BJ (cell line): ENCODE measurements at regions not wholly inside any gene's neighbourhood (a gene's known extent, or its start where the extent isn't known, plus 50 kb on each side); places are given as distances from the start of the nearest gene placed in this dataset.

Experiments
- CTCF ChIA-PET: fragments of 350-600 bp; formaldehyde crosslinking; extraction: SDS; loops from one replicate; lab custom pipeline; 2021; ENCODE audit warnings: antibody characterized with exemption, inconsistent platforms; lab: Yijun Ruan, JAX
- POLR2A ChIA-PET: fragments of 300-600 bp; sonication (Branson Sonifier 250); formaldehyde crosslinking; extraction: SDS; loops from one replicate; lab custom pipeline; 2021; ENCODE audit warnings: antibody characterized with exemption; lab: Charles Lee
- DNase-seq: peaks from one replicate; pipeline ENCODE4 v3.0.0-alpha.2; 2011; ENCODE audit warnings: low read depth
- H3K27me3 ChIP-seq: 2 replicates; pipeline ENCODE4 v1.6.0; 2011; ENCODE audit warnings: low read length; ENCODE audit not compliant: control insufficient read depth, insufficient read depth
- H3K36me3 ChIP-seq: 2 replicates; pipeline ENCODE4 v1.5.1; 2011; ENCODE audit warnings: low read length; ENCODE audit not compliant: control insufficient read depth, insufficient read depth
- H3K4me3 ChIP-seq: 2 replicates; pipeline ENCODE4 v1.5.1; 2011; ENCODE audit warnings: low read depth, mild to moderate bottlenecking, control low read depth, low read length
- CTCF ChIP-seq: IDR thresholded peaks from 2 replicates; pipeline ENCODE4 v1.5.1; 2011; ENCODE audit warnings: low read depth, mild to moderate bottlenecking, control low read depth, inconsistent platforms, low read length, moderate library complexity; ENCODE audit not compliant: insufficient read depth

GRCh38 chr4:182091128-182091527 lies 152.1 kb upstream of the TENM3 start:
- CTCF ChIA-PET, result interaction anchor here (1.0 kb wide), 1 partner anchor 9 kb away, joined by 3 read pairs; no protein-coding TSS in a partner anchor
- Histone ChIP-seq H3K27me3 (no peaks in the 10 kb centered on the region), H3K36me3 (no peaks in the 10 kb centered on the region), H3K4me3 (no peak overlapping the region)
- DNase-seq, result no peak
- no peak for TF ChIP-seq CTCF
- POLR2A ChIA-PET, result no interaction called here

DNA sequence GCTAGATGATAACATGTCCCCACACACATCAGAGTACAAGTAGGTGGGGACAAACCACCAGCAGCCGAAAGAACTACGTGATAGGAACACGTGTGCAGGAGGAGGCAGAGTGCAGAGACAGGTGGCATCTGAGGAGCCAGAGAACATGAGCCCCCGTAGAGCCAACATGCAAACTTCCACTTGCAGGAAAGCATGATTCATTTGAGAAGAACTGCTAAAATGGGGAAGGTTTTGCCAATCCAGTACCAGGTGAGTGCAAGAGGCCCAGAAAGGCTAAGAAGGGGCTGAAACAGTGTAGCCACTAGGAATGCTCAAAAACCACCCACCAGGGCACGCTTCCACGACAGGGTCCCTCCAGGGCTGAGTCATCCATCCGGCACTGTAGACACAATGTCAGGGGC lies 149.8 kb upstream of the TENM3 start:
- DNase-seq, result no peak
- Histone ChIP-seq H3K27me3 (no peaks in the 10 kb centered on the region), H3K36me3 (no peaks in the 10 kb centered on the region), H3K4me3 (no peak overlapping the region)
- ChIA-PET CTCF (no interaction called here), POLR2A (no interaction called here)
- no peak for TF ChIP-seq CTCF

GRCh38 chr4:182093935-182094334 lies 149.3 kb upstream of the TENM3 start:
- H3K4me3 ChIP-seq, result no peak overlapping the region
- TF ChIP-seq CTCF, result no peak
- DNase-seq, result no peak
- no peaks in the 10 kb centered on the region for H3K27me3 ChIP-seq
- ChIA-PET POLR2A (no interaction called here), CTCF (no interaction called here)
- no peaks in the 10 kb centered on the region for H3K36me3 ChIP-seq

- no peaks in the 10 kb centered on the region for H3K27me3 ChIP-seq
- no peak for TF ChIP-seq CTCF
- DNase-seq, result no peak
- no peak overlapping the region for H3K4me3 ChIP-seq
- ChIA-PET CTCF (no interaction called here), POLR2A (no interaction called here)
- H3K36me3 ChIP-seq, result no peaks in the 10 kb centered on the region
Observed at GRCh38 chr4:182101618-182102017, 141.6 kb upstream of the TENM3 start.

DNA sequence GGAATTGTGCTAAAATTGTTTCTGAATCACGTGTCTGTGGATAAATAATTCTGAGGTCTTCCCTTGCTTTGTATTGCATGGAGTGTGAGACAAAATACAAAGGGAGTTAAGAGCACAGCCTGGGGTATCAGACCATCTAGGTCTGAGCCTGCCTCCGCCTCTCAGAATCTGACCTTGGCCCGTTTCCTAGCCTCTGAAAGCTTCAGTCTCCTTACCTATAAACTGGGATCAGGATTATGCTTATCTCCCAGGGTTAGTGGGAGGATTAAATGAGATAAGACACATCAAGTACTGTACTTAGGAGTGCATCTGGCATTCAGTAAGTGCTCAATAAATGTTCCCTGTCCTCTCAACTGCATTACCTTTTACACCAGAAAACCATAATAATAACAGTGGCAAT lies 140.6 kb upstream of the TENM3 start:
- Histone ChIP-seq H3K36me3 (no peaks in the 10 kb centered on the region), H3K4me3 (no peak overlapping the region), H3K27me3 (no peaks in the 10 kb centered on the region)
- CTCF ChIA-PET, result no interaction called here
- no peak for TF ChIP-seq CTCF
- no peak for DNase-seq
- POLR2A ChIA-PET, result no interaction called here
